Upper lobe of left lung (tissue), 6 donors: ENCODE measurements at regions not wholly inside any gene's neighbourhood (a gene's known extent, or its start where the extent isn't known, plus 50 kb on each side); places are given as distances from the start of the nearest gene placed in this dataset.

Experiments
- ATAC-seq, 2 donors: fragments of 200-7000 bp; cut with Tn5 transposase; one replicate each; pipeline ENCODE4 v1.9.1; 2022; ENCODE audit warnings: mild to moderate bottlenecking in 2 of 2, moderate library complexity in 2 of 2; ENCODE audit not compliant: low FRiP score in 2 of 2
- DNase-seq, 2 donors: peaks; one replicate each; pipeline ENCODE4 v3.0.0-alpha.2; 2019 to 2020
- H3K27ac ChIP-seq, 4 donors: fragments of 200-600 bp; sonication (generic); one replicate each; pipeline ENCODE4 v1.5.1; 2016 to 2019
- H3K27me3 ChIP-seq, 4 donors: fragments of 200-600 bp; sonication (generic); one replicate each; pipeline ENCODE4 v1.5.1; 2017 to 2019
- H3K36me3 ChIP-seq, 4 donors: fragments of 200-600 bp; sonication (generic); one replicate each; pipeline ENCODE4 v1.5.1; 2016 to 2019
- H3K4me1 ChIP-seq, 4 donors: fragments of 200-600 bp; sonication (generic); one replicate each; pipeline ENCODE4 v1.5.1; 2018 to 2019
- H3K4me3 ChIP-seq, 4 donors: fragments of 200-600 bp; sonication (generic); one replicate each; pipeline ENCODE4 v1.5.1; 2017 to 2019; ENCODE audit warnings: mild to moderate bottlenecking in 2 of 4, moderate library complexity in 1 of 4
- H3K9me3 ChIP-seq, 4 donors: fragments of 200-600 bp; sonication (generic); one replicate each; pipeline ENCODE4 v1.5.1; 2018 to 2019
- CTCF ChIP-seq, 6 experiments: fragments of 450-650 bp in 4 of 6; fragments of 200-600 bp in 2 of 6; sonication (generic) in 2 of 6; IDR thresholded peaks; one replicate each; pipeline ENCODE4 v1.5.1; 2016 to 2019; ENCODE audit warnings: antibody characterized with exemption in 6 of 6
- EP300 ChIP-seq, 4 donors: sonication (generic); formaldehyde crosslinking; IDR thresholded peaks; one replicate each; pipeline ENCODE4 v1.5.1; 2017; ENCODE audit warnings: antibody characterized with exemption in 4 of 4, control low read depth in 2 of 4
- POLR2A ChIP-seq, 4 donors: fragments of 450-650 bp; IDR thresholded peaks; one replicate each; pipeline ENCODE4 v1.5.1; 2016 to 2017; ENCODE audit warnings: antibody characterized with exemption in 4 of 4, mild to moderate bottlenecking in 2 of 4
- POLR2AphosphoS5 ChIP-seq, 2 donors: sonication (generic); formaldehyde crosslinking; IDR thresholded peaks; one replicate each; pipeline ENCODE4 v1.5.1; 2017; ENCODE audit warnings: antibody characterized with exemption in 2 of 2
- WGBS, 2 donors: methylation state at CpG; one replicate each; pipeline ENCODE4 v1.1.5; 2017 to 2018; 5-methylcytosine and 5-hydroxymethylcytosine counted together
- donor health status: DM: no; HTN: no; CAD: no; lungs with moderate emphysema.
- donor health status: DM: no; HTN: yes; CAD: no; lungs with severe emphysema.

DNA sequence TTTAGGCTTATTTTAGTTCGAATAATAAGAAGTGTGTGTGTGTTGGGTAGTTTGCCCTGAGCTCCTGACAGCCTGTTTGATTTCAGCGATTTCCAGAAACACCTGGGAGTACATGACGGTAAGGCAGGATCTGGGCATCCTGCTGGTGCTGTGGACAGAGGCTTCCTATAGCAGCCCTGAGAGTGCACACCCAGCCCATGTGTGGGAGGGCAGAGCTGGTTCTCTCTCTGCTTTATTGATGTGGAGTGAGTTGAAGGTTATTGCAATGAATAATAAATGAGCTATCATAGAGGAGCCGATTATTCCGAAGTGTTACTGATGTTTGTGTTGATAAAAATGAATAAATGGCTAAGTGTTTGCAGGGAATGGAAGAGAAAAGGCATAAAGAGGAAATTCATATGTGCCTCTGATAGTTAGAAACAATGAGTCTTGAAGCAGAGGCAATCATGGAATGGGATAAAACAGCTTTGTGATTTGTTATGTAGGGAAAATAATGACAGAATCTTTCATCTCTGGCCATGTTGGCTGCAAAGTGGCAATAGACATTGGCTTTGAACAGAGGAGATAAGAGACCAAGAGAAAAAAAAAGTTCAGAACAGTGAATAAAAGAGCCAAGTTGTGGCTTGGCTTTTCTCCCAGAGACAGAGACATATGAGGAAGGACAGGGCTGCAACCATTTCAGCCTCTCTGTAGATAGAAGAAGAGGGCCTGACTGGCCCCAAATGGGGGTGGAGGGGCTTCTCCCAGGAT lies 166.2 kb upstream of the CHD6 start:
- H3K9me3 ChIP-seq = no peaks in the 10 kb centered on the region
- H3K27me3 ChIP-seq = no peaks in the 10 kb centered on the region
- no peaks in the 10 kb centered on the region for H3K4me1 ChIP-seq
- no peaks in the 10 kb centered on the region for H3K36me3 ChIP-seq
- peak in 1 of 2 donors; percentile 10 for ATAC-seq
- no peak overlapping the region for H3K4me3 ChIP-seq
- TF ChIP-seq POLR2AphosphoS5 (IDR thresholded peaks at IDR 0.05) = no peak
- no peak for TF ChIP-seq POLR2A (IDR thresholded peaks at IDR 0.05)
- no peak for TF ChIP-seq EP300 (IDR thresholded peaks at IDR 0.05)
- TF ChIP-seq CTCF (IDR thresholded peaks at IDR 0.05) = no peak
- WGBS, 2 donors = 53 to 59% methylated on average over 5 of the region's 5 CpGs
- no peak for DNase-seq
- H3K27ac ChIP-seq = no peak overlapping the region

DNA sequence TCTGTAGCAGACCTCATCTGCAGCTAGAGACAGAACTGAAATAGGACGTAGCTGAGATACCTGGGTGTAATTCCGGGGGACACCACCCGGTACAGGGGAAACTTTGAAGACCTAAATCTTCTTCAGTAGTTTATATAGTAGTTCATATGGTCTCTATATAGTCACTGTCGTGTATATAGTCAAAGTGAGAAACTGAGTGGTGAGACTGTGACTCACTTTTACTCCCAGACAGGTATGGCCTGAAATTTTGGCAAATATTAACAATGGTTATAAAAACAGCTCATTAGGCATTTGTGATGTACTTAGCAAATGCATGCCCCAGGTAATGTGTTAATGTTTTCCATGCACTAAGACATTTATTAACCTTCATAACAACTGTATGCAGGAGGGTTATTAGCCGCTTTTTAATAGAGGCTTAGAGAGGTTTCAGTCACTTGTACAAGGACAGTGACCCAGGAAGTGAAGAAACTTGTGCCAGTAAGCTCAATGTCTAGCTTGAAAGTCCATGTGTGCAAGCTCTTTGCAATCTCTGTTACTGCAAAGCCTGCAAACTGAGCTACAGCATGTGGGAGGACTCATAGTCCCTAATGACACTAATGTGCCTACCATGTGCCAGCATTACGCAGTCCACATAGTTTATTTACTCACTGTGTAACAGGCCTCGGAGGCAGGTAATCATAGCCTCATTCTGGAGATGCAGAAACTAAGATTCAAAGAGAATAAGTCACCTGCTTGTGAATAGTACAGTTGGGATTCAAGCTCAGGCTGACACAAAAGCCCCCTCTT lies 165.4 kb upstream of the CHD6 start:
- ATAC-seq = no peak
- DNase-seq = no peak
- no peaks in the 10 kb centered on the region for H3K27me3 ChIP-seq
- H3K27ac ChIP-seq = no peak overlapping the region
- TF ChIP-seq CTCF (IDR thresholded peaks at IDR 0.05) (no peak), POLR2AphosphoS5 (IDR thresholded peaks at IDR 0.05) (no peak), POLR2A (IDR thresholded peaks at IDR 0.05) (no peak), EP300 (IDR thresholded peaks at IDR 0.05) (no peak)
- WGBS, 2 donors = 80 to 81% methylated on average over 7 of the region's 7 CpGs
- H3K4me3 ChIP-seq = no peak overlapping the region
- no peaks in the 10 kb centered on the region for H3K36me3 ChIP-seq
- no peaks in the 10 kb centered on the region for H3K9me3 ChIP-seq
- H3K4me1 ChIP-seq = no peaks in the 10 kb centered on the region

- WGBS, 2 donors = 75 to 82% methylated on average over 3 of the region's 3 CpGs
- no peak overlapping the region for H3K4me3 ChIP-seq
- no peaks in the 10 kb centered on the region for H3K4me1 ChIP-seq
- DNase-seq (no peak), ATAC-seq (peak in 1 of 2 donors; percentile 17)
- no peak overlapping the region for H3K27ac ChIP-seq
- no peaks in the 10 kb centered on the region for H3K27me3 ChIP-seq
- no peaks in the 10 kb centered on the region for H3K36me3 ChIP-seq
- no peaks in the 10 kb centered on the region for H3K9me3 ChIP-seq
- TF ChIP-seq POLR2AphosphoS5 (IDR thresholded peaks at IDR 0.05) (no peak), EP300 (IDR thresholded peaks at IDR 0.05) (no peak), POLR2A (IDR thresholded peaks at IDR 0.05) (no peak), CTCF (IDR thresholded peaks at IDR 0.05) (no peak)
Observed at GRCh38 chr20:41782730-41783406, 164.7 kb upstream of the CHD6 start.

DNA sequence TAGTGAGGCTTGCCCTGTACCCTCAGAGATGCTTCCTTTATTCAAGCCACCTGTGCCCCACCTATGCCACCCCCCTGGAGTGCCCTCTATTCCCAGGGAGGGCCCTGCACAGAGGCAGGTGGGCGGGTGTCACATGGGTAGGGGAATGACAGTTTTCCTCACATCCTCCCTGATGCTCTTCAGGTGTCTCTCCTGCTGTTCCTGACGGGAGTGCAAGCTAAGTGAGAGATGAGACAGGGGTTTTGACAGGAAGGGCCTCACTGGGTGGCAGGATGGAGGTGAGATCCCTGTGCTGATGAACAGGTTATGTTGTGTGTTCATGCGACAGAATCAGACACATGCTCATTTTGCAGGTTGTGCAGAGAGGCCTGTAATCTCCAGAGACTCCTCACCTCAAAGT lies 164.1 kb upstream of the CHD6 start:
- Histone ChIP-seq H3K4me3 (no peak overlapping the region), H3K9me3 (no peaks in the 10 kb centered on the region), H3K4me1 (no peaks in the 10 kb centered on the region), H3K36me3 (no peaks in the 10 kb centered on the region), H3K27me3 (no peaks in the 10 kb centered on the region), H3K27ac (no peak overlapping the region)
- TF ChIP-seq CTCF (IDR thresholded peaks at IDR 0.05) (no peak), POLR2A (IDR thresholded peaks at IDR 0.05) (no peak), EP300 (IDR thresholded peaks at IDR 0.05) (no peak), POLR2AphosphoS5 (IDR thresholded peaks at IDR 0.05) (no peak)
- WGBS, 2 donors = 73 to 83% methylated on average over 1 to 3 of the region's 3 CpGs
- ATAC-seq (no peak), DNase-seq (no peak)
